ENCODE measurements at regions not wholly inside any gene's neighbourhood (a gene's known extent, or its start where the extent isn't known, plus 50 kb on each side); places are given as distances from the start of the nearest gene placed in this dataset.

DNA sequence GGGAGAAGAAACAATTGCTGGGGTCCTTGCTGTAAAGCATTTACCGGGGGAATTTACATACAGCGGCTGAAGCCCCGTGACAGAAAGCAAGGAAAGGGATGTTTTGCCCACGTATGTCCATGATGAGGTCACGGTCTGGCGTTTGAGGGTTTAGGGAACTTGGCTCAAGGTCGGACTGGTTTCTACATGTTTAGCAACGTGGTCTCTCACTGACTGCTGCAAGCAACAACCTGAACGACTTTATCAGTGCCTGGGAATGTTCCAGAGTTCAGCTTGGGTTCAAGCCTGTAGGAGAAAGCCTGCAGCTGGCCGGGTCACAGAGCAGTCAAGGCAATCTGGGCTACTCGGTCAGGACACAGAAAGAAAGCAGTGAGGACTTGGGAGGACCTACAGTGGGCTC, 323.3 kb downstream of the AJAP1 start:
- no peak overlapping the region for H3K27ac ChIP-seq (ENCODE audit: low read length)
- H3K9me3 ChIP-seq (replicated peaks; ENCODE audit: control insufficient read depth, low read depth, low read length) = no peaks in the 10 kb centered on the region
- H3K4me3 ChIP-seq (ENCODE audit: low read length) = no peak overlapping the region
- H3K36me3 ChIP-seq (ENCODE audit: control insufficient read depth, insufficient read depth, low read length) = no peaks in the 10 kb centered on the region
- WGBS (ENCODE audit: insufficient coverage) = 73% methylated on average over 11 of the region's 11 CpGs
- H3K27me3 ChIP-seq (ENCODE audit: control insufficient read depth, insufficient read depth, low read length) = peaks cover 13% of the 10 kb centered on the region
- H3K4me1 ChIP-seq (ENCODE audit: control insufficient read depth, insufficient read depth, low read length) = no peaks in the 10 kb centered on the region
- no peak for DNase-seq

DNA sequence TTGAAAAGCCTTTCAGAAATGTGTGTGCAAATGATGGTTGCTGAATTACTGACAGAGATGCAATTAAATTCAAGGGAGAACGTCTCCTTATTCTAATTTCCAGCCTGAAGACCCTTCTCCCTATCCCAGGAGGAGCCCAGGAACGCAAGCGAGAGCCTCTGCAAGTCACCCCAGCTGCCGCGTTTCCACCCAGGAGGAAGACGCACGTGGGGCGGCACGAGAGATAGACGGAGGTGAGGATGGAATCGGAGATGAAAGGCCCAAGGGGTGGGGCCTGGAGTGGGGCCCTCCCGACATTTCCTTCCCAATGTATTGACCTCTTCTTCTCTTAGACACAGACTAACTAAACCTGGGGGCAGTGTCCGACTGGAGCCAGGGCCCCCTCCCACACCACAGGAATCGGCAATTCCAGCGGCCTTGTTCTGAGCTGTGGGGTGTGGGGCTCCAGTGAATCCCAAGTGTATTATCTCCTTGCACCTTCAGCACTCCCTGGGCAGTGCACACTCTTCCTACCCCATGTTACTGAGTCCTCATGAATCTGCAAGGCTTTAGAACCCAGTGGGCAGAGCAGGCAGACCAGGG, 322.5 kb downstream of the AJAP1 start:
- no peaks in the 10 kb centered on the region for H3K36me3 ChIP-seq (ENCODE audit: control insufficient read depth, insufficient read depth, low read length)
- WGBS (ENCODE audit: insufficient coverage) = 93% methylated on average over 10 of the region's 15 CpGs
- peaks cover 13% of the 10 kb centered on the region for H3K27me3 ChIP-seq (ENCODE audit: control insufficient read depth, insufficient read depth, low read length)
- no peaks in the 10 kb centered on the region for H3K4me1 ChIP-seq (ENCODE audit: control insufficient read depth, insufficient read depth, low read length)
- H3K9me3 ChIP-seq (replicated peaks; ENCODE audit: control insufficient read depth, low read depth, low read length) = no peaks in the 10 kb centered on the region
- DNase-seq = no peak
- H3K4me3 ChIP-seq (ENCODE audit: low read length) = no peak overlapping the region
- no peak overlapping the region for H3K27ac ChIP-seq (ENCODE audit: low read length)

DNA sequence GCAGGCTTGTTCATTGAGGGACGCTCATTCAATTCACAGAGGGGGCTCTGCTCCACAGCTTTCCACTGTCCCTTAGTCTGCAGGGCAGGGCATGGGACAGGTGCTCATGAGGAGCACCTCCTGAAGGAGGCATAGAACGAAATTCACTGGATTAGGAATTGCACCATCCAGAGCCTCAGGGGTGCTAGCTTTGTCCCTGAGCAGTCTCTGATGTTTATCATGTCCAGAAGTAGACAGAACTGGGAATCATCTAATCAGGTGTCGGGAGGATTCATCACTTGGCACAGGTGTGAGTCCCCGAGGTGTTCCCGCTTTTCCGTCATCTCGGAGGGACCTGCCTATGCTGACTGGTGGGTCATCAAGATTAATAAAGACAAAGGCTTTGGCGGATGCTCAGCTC, 321.4 kb downstream of the AJAP1 start:
- peaks cover 13% of the 10 kb centered on the region for H3K27me3 ChIP-seq (ENCODE audit: control insufficient read depth, insufficient read depth, low read length)
- no peaks in the 10 kb centered on the region for H3K9me3 ChIP-seq (replicated peaks; ENCODE audit: control insufficient read depth, low read depth, low read length)
- no peak overlapping the region for H3K4me3 ChIP-seq (ENCODE audit: low read length)
- DNase-seq = no peak
- no peaks in the 10 kb centered on the region for H3K4me1 ChIP-seq (ENCODE audit: control insufficient read depth, insufficient read depth, low read length)
- WGBS (ENCODE audit: insufficient coverage) = 84% methylated on average over 8 of the region's 8 CpGs
- no peak overlapping the region for H3K27ac ChIP-seq (ENCODE audit: low read length)
- H3K36me3 ChIP-seq (ENCODE audit: control insufficient read depth, insufficient read depth, low read length) = no peaks in the 10 kb centered on the region

DNA sequence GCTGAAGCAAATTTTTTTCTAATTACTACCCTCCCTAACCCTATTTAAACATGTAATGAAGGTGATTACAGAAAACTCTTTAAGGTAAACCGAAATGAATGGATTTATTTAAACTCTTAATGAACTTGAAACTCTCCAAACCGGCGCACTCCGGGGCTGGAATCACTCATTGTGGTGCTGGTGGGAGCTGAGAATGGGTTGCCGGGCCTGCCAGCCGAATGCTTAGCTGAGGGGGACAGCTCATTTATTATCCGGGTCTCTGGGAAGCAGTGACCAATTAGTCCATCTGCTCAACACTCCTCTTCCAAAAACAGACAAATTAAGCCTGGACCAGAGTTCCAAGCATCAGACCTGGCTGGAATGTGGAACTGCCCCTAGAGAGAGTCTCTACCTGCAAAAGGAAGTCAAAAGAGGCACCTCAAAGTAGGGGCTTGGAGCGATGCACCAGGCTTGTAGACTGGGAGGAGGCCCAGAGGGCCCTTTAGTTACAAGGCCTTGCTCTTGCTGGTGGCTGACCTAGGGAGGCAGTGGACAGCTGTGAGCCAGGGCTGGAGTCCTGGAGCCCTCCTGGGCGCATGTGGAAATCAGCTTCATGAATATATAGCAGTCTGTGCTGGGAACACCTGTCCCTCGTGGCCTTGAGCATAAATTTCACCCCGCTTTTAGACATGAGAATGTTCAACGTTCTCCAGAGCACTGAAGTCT, 320.7 kb downstream of the AJAP1 start:
- DNase-seq = no peak
- 75% methylated on average over 8 of the region's 12 CpGs for WGBS (ENCODE audit: insufficient coverage)
- Histone ChIP-seq H3K36me3 (ENCODE audit: control insufficient read depth, insufficient read depth, low read length) (no peaks in the 10 kb centered on the region), H3K9me3 (replicated peaks; ENCODE audit: control insufficient read depth, low read depth, low read length) (no peaks in the 10 kb centered on the region), H3K27ac (ENCODE audit: low read length) (no peak overlapping the region), H3K4me3 (ENCODE audit: low read length) (no peak overlapping the region), H3K4me1 (ENCODE audit: control insufficient read depth, insufficient read depth, low read length) (no peaks in the 10 kb centered on the region), H3K27me3 (ENCODE audit: control insufficient read depth, insufficient read depth, low read length) (peaks cover 9% of the 10 kb centered on the region)

DNA sequence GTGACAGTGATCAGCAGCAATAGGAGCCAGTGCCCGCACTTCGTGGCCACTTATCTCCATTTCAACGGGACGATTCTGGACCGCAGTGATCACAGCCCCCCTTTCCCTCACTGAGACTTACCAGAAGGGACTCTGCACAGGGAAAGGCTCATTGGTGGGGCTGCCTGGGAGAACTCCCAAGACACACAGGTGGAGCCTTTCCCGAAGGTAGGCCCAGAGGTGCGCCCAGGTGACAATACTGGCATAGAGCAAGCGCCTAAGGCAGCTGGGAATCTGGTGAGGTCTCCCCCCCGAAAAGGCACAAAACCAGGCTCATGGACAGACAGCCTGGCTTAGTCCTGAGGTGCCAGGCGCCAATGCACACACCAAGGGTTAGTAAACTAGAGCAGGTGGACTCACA, 318.9 kb downstream of the AJAP1 start:
- WGBS (ENCODE audit: insufficient coverage) = 92% methylated on average over 10 of the region's 10 CpGs
- Histone ChIP-seq H3K9me3 (replicated peaks; ENCODE audit: control insufficient read depth, low read depth, low read length) (no peaks in the 10 kb centered on the region), H3K27me3 (ENCODE audit: control insufficient read depth, insufficient read depth, low read length) (peaks cover 6% of the 10 kb centered on the region), H3K36me3 (ENCODE audit: control insufficient read depth, insufficient read depth, low read length) (no peaks in the 10 kb centered on the region), H3K4me1 (ENCODE audit: control insufficient read depth, insufficient read depth, low read length) (no peaks in the 10 kb centered on the region), H3K27ac (ENCODE audit: low read length) (no peak overlapping the region), H3K4me3 (ENCODE audit: low read length) (no peak overlapping the region)
- no peak for DNase-seq

DNA sequence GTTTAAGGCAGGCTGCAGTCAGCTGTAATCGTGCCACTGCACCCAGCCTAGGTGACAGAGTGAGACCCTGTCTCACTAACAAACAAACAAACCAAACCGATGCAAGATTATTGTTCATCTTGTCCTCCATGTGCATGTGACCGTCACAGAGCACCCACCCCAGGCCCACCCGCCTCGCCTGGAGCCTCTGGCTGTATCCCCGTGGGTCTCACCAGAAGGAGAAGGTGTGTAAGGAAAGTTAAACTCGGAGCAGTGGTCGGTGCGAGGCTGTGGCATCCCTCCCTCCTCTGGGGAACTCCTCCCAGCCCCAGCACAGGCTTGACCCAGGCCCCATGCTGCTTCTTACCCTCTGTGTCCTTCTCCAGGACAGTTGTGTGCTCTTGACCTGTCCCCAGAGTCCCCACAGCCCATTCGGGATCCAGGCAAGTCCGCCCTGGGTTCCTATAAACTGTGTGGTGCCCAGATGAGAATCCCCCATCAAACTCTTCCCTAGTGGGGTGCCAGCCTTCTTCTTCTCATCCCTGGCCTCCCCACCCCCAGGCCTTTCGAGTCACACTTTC, 318.4 kb downstream of the AJAP1 start:
- H3K27me3 ChIP-seq (ENCODE audit: control insufficient read depth, insufficient read depth, low read length) = peaks cover 4% of the 10 kb centered on the region
- H3K9me3 ChIP-seq (replicated peaks; ENCODE audit: control insufficient read depth, low read depth, low read length) = no peaks in the 10 kb centered on the region
- H3K27ac ChIP-seq (ENCODE audit: low read length) = no peak overlapping the region
- H3K4me3 ChIP-seq (ENCODE audit: low read length) = no peak overlapping the region
- WGBS (ENCODE audit: insufficient coverage) = 84% methylated on average over 5 of the region's 12 CpGs
- no peaks in the 10 kb centered on the region for H3K4me1 ChIP-seq (ENCODE audit: control insufficient read depth, insufficient read depth, low read length)
- H3K36me3 ChIP-seq (ENCODE audit: control insufficient read depth, insufficient read depth, low read length) = no peaks in the 10 kb centered on the region
- DNase-seq = no peak

DNA sequence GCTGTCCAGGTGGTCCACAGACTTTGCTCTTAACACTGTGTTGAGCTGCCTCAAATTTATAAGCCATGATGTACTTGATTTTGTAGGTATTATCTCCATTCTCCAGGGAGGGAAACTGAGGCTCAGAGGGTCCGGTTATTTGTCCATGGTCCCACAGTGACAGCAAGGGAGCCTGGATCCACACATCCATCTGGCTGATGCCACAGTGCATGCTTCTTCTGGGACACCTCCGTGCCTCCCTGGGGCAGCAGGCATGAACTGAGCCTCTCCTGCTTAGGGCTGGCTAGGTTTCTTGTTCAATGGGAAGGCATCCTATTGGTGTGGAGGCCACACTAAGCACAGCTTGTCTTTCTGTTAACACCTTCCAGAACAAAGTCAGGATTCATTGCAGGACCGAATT, 317.3 kb downstream of the AJAP1 start:
- 88% methylated on average over 2 of the region's 3 CpGs for WGBS (ENCODE audit: insufficient coverage)
- peaks cover 2% of the 10 kb centered on the region for H3K27me3 ChIP-seq (ENCODE audit: control insufficient read depth, insufficient read depth, low read length)
- no peak for DNase-seq
- H3K4me1 ChIP-seq (ENCODE audit: control insufficient read depth, insufficient read depth, low read length) = no peaks in the 10 kb centered on the region
- H3K4me3 ChIP-seq (ENCODE audit: low read length) = no peak overlapping the region
- H3K27ac ChIP-seq (ENCODE audit: low read length) = no peak overlapping the region
- no peaks in the 10 kb centered on the region for H3K9me3 ChIP-seq (replicated peaks; ENCODE audit: control insufficient read depth, low read depth, low read length)
- H3K36me3 ChIP-seq (ENCODE audit: control insufficient read depth, insufficient read depth, low read length) = no peaks in the 10 kb centered on the region

DNA sequence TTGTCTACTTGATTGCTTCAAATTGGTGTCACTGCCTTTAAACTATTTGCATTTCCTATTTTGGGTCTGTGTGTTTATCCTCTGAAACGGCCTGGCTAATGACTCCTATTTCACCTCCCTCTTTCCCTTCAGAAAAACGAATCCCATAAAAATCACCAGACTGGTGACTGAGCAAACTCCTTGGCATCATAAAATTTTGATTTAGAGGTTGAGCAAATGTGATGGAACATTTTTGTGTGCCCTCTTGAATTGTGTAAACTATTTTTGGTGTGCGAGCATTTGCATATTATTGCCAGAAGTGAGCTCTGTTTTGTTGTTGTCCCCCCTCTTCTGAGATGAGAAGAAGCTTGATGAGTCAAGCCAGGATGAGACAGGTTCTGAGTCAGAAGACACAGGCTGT, 316.1 kb downstream of the AJAP1 start:
- DNase-seq = no peak
- Histone ChIP-seq H3K27ac (ENCODE audit: low read length) (no peak overlapping the region), H3K9me3 (replicated peaks; ENCODE audit: control insufficient read depth, low read depth, low read length) (no peaks in the 10 kb centered on the region), H3K4me1 (ENCODE audit: control insufficient read depth, insufficient read depth, low read length) (no peaks in the 10 kb centered on the region), H3K36me3 (ENCODE audit: control insufficient read depth, insufficient read depth, low read length) (no peaks in the 10 kb centered on the region), H3K4me3 (ENCODE audit: low read length) (no peak overlapping the region), H3K27me3 (ENCODE audit: control insufficient read depth, insufficient read depth, low read length) (peaks cover 6% of the 10 kb centered on the region)
- 88% methylated on average over 1 of the region's 3 CpGs for WGBS (ENCODE audit: insufficient coverage)

DNA sequence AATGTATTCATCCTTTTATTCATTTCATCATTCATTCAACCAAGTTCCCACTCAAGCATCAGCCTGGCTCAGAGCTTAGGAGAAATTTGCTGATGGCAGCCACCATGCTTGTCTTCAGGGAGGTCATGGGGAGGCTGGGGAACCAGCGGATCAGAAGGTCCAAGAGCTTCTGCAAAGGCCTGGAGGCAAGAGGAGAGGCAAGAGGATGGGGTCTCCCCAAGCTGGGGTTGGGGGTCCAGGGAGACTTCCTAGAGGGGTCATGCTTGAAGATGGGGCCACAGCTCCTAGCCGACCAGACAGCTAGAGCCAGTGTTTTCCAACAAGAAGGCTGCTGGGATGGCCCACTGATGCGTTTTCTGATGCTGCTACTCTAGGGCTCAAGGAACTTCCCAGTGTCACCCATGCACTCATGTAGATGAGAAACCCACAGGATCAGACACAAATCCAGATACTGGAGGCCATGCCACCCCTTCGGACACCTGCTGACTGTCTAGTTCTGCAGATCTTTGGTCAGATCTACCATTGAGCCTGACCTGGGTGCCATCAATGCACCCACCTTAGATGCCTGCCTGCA, 315.2 kb downstream of the AJAP1 start:
- peaks cover 6% of the 10 kb centered on the region for H3K27me3 ChIP-seq (ENCODE audit: control insufficient read depth, insufficient read depth, low read length)
- 84% methylated on average over 4 of the region's 4 CpGs for WGBS (ENCODE audit: insufficient coverage)
- H3K36me3 ChIP-seq (ENCODE audit: control insufficient read depth, insufficient read depth, low read length) = no peaks in the 10 kb centered on the region
- no peaks in the 10 kb centered on the region for H3K9me3 ChIP-seq (replicated peaks; ENCODE audit: control insufficient read depth, low read depth, low read length)
- no peak overlapping the region for H3K27ac ChIP-seq (ENCODE audit: low read length)
- no peaks in the 10 kb centered on the region for H3K4me1 ChIP-seq (ENCODE audit: control insufficient read depth, insufficient read depth, low read length)
- no peak for DNase-seq
- no peak overlapping the region for H3K4me3 ChIP-seq (ENCODE audit: low read length)

DNA sequence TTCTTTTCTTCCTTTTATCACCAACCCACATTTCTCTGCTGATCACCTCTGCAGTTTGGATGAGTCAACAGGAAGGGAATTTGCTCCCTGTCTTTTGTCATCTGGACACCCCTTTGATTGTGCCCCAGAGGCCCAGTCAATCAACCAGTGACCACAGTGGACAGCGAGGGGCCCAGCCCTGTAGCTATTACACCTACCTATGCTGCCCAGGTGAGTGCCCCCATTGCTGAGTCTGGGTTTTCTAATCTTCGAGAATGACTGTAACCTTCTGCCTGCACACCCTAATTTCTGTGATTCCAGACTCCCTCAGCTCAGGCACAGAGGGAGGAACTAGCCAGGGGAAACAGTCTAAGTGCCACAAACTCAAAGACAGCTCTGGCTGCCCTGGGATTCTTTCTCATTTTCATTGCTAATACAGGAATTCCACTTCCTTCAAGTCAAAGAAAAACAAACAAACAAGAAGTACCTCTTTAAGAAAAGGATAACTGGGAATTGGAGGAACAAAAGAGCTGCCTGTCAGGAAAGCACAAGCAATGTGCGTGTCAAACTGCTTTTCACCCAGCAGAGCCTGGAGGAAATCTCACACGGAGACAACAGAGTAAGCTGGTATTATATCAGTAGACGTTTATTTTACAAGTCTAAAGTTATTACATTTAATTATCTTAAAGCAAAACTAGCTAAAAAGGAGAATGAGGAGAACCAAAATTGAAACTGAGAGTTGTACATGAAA, 311.1 kb downstream of the AJAP1 start:
- H3K4me3 ChIP-seq (ENCODE audit: low read length) = no peak overlapping the region
- peaks cover 15% of the 10 kb centered on the region for H3K27me3 ChIP-seq (ENCODE audit: control insufficient read depth, insufficient read depth, low read length)
- 24% methylated on average over 2 of the region's 5 CpGs for WGBS (ENCODE audit: insufficient coverage)

More for the DNA sequence above, 311.1 kb downstream of the AJAP1 start:
- H3K9me3 ChIP-seq (replicated peaks; ENCODE audit: control insufficient read depth, low read depth, low read length) = no peaks in the 10 kb centered on the region
- no peaks in the 10 kb centered on the region for H3K4me1 ChIP-seq (ENCODE audit: control insufficient read depth, insufficient read depth, low read length)
- DNase-seq = no peak
- H3K27ac ChIP-seq (ENCODE audit: low read length) = no peak overlapping the region
- no peaks in the 10 kb centered on the region for H3K36me3 ChIP-seq (ENCODE audit: control insufficient read depth, insufficient read depth, low read length)
